ENCODE measurements at regions not wholly inside any gene's neighbourhood (a gene's known extent, or its start where the extent isn't known, plus 50 kb on each side); places are given as distances from the start of the nearest gene placed in this dataset.
A peak's percentile ranks its signal among the peaks of the same experiment; 100 is the strongest.

- DNase-seq (ENCODE audit: low read depth, low spot score) = no peak
- no peaks in the 10 kb centered on the region for H3K79me2 ChIP-seq (ENCODE audit: control insufficient read depth, insufficient read depth, low read length)
- H2AFZ ChIP-seq (ENCODE audit: control insufficient read depth, low read depth, low read length) = no peak overlapping the region
- in situ Hi-C loops (cut with MboI) (no loop called here), intact Hi-C loops (cut with micrococcal nuclease; ENCODE audit: unreplicated experiment) (no loop called here)
- H3K4me3 ChIP-seq = no peak overlapping the region
- ATAC-seq = peak; percentile 42; the same call in 2 of the 3 replicates
- no peaks in the 10 kb centered on the region for H4K20me1 ChIP-seq (ENCODE audit: control insufficient read depth, insufficient read depth)
- H3K36me3 ChIP-seq (ENCODE audit: control insufficient read depth in 2 of 2, insufficient read depth in 2 of 2, low read length in 1 of 2) = no peaks in the 10 kb centered on the region
- H3K4me2 ChIP-seq (ENCODE audit: control insufficient read depth, insufficient read depth) = no peak overlapping the region
- H3K4me1 ChIP-seq (ENCODE audit: control insufficient read depth, insufficient read depth, low read length) = no peaks in the 10 kb centered on the region
- ChIA-PET POLR2A (interaction anchor here (0.8 kb wide), 1 partner anchor 257 kb away, joined by 3 read pairs; no protein-coding TSS in a partner anchor), CTCF (no interaction called here), SMC1A (ENCODE audit: uncharacterized antibody, unreplicated experiment) (no interaction called here), RAD21 (ENCODE audit: unreplicated experiment) (no interaction called here)
- no peak overlapping the region for H3K27ac ChIP-seq (ENCODE audit: control insufficient read depth, insufficient read depth)
- TF ChIP-seq STAT1 (conservative IDR thresholded peaks at IDR 0.05) (no peak), DPF2 (IDR thresholded peaks at IDR 0.05) (no peak), ZNF384 (IDR thresholded peaks at IDR 0.05; ENCODE audit: borderline replicate concordance, low read depth, low read length) (peak; percentile 45; the same call in 1 of the 2 replicates)
- TF ChIP-seq, protein P1, sequence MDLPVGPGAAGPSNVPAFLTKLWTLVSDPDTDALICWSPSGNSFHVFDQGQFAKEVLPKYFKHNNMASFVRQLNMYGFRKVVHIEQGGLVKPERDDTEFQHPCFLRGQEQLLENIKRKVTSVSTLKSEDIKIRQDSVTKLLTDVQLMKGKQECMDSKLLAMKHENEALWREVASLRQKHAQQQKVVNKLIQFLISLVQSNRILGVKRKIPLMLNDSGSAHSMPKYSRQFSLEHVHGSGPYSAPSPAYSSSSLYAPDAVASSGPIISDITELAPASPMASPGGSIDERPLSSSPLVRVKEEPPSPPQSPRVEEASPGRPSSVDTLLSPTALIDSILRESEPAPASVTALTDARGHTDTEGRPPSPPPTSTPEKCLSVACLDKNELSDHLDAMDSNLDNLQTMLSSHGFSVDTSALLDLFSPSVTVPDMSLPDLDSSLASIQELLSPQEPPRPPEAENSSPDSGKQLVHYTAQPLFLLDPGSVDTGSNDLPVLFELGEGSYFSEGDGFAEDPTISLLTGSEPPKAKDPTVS (IDR thresholded peaks at IDR 0.05; ENCODE audit: low read depth, low read length) = no peak
- H3K9ac ChIP-seq (ENCODE audit: control insufficient read depth, insufficient read depth, low read length) = no peak overlapping the region
- BruUV-seq (replicated peaks) = no TSS peak
- 0% methylated on average over 1 of the region's 1 CpG for WGBS (ENCODE audit: insufficient coverage, insufficient replicate concordance, low lambda C conversion rate, missing lambda C conversion rate)
- FAIRE-seq = no peak
- no peaks in the 10 kb centered on the region for H3K27me3 ChIP-seq (replicated peaks in 1 of 2; ENCODE audit: control insufficient read depth in 2 of 2, insufficient read depth in 2 of 2, low read length in 1 of 2)
- H3K9me3 ChIP-seq (replicated peaks; ENCODE audit: control insufficient read depth, insufficient read depth, low read length) = no peaks in the 10 kb centered on the region
These were observed 196.4 kb upstream of the DDX53 start for GRCh38 chrX:22803353-22803752.

- no peak for ATAC-seq
- in situ Hi-C loops (cut with MboI) = no loop called here
- no peak overlapping the region for H3K27ac ChIP-seq (ENCODE audit: control insufficient read depth, insufficient read depth)
- no peaks in the 10 kb centered on the region for H3K4me1 ChIP-seq (ENCODE audit: control insufficient read depth, insufficient read depth, low read length)
- 0% methylated on average over 2 of the region's 2 CpGs for WGBS (ENCODE audit: insufficient coverage, insufficient replicate concordance, low lambda C conversion rate, missing lambda C conversion rate)
- H3K27me3 ChIP-seq (replicated peaks in 1 of 2; ENCODE audit: control insufficient read depth in 2 of 2, insufficient read depth in 2 of 2, low read length in 1 of 2) = no peaks in the 10 kb centered on the region
- POLR2A ChIA-PET = no interaction called here
- no peaks in the 10 kb centered on the region for H3K9me3 ChIP-seq (replicated peaks; ENCODE audit: control insufficient read depth, insufficient read depth, low read length)
- H3K4me2 ChIP-seq (ENCODE audit: control insufficient read depth, insufficient read depth) = no peak overlapping the region
- intact Hi-C loops (cut with micrococcal nuclease; ENCODE audit: unreplicated experiment) = no loop called here
- RAD21 ChIA-PET (ENCODE audit: unreplicated experiment) = no interaction called here
- no peaks in the 10 kb centered on the region for H3K79me2 ChIP-seq (ENCODE audit: control insufficient read depth, insufficient read depth, low read length)
- no TSS peak for BruUV-seq (replicated peaks)
- DNase-seq (ENCODE audit: low read depth, low spot score) = no peak
- no peaks in the 10 kb centered on the region for H3K36me3 ChIP-seq (ENCODE audit: control insufficient read depth in 2 of 2, insufficient read depth in 2 of 2, low read length in 1 of 2)
- CTCF ChIA-PET = no interaction called here
- no peak overlapping the region for H3K4me3 ChIP-seq
- H3K9ac ChIP-seq (ENCODE audit: control insufficient read depth, insufficient read depth, low read length) = no peak overlapping the region
- SMC1A ChIA-PET (ENCODE audit: uncharacterized antibody, unreplicated experiment) = no interaction called here
- FAIRE-seq = no peak
- H2AFZ ChIP-seq (ENCODE audit: control insufficient read depth, low read depth, low read length) = no peak overlapping the region
- H4K20me1 ChIP-seq (ENCODE audit: control insufficient read depth, insufficient read depth) = no peaks in the 10 kb centered on the region
- TF ChIP-seq SMAD1 (IDR thresholded peaks at IDR 0.05; ENCODE audit: low read depth, partially characterized antibody) (no peak), CREM (IDR thresholded peaks at IDR 0.05; ENCODE audit: low read depth) (no peak), MTA2 (IDR thresholded peaks at IDR 0.05; ENCODE audit: low read depth) (no peak), ZSCAN29 (IDR thresholded peaks at IDR 0.05) (no peak), CBFB (IDR thresholded peaks at IDR 0.05; ENCODE audit: low read depth) (no peak), KDM1A (IDR thresholded peaks at IDR 0.05; ENCODE audit: borderline replicate concordance) (no peak), TAF1 (IDR thresholded peaks at IDR 0.05; ENCODE audit: borderline replicate concordance, low read depth, low read length) (no peak), POU2F2 (IDR thresholded peaks at IDR 0.05; ENCODE audit: borderline replicate concordance, low read depth, low read length) (no peak), POLR2AphosphoS5 (IDR thresholded peaks at IDR 0.05; ENCODE audit: low read length) (no peak), SMC3 (IDR thresholded peaks at IDR 0.05; ENCODE audit: borderline replicate concordance, low read length) (no peak)
- TF ChIP-seq, protein P1 (IDR thresholded peaks at IDR 0.05; ENCODE audit: low read depth, low read length) = no peak
- TF ChIP-seq, protein P2, sequence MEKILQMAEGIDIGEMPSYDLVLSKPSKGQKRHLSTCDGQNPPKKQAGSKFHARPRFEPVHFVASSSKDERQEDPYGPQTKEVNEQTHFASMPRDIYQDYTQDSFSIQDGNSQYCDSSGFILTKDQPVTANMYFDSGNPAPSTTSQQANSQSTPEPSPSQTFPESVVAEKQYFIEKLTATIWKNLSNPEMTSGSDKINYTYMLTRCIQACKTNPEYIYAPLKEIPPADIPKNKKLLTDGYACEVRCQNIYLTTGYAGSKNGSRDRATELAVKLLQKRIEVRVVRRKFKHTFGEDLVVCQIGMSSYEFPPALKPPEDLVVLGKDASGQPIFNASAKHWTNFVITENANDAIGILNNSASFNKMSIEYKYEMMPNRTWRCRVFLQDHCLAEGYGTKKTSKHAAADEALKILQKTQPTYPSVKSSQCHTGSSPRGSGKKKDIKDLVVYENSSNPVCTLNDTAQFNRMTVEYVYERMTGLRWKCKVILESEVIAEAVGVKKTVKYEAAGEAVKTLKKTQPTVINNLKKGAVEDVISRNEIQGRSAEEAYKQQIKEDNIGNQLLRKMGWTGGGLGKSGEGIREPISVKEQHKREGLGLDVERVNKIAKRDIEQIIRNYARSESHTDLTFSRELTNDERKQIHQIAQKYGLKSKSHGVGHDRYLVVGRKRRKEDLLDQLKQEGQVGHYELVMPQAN (conservative IDR thresholded peaks at IDR 0.05) = no peak
These were observed 188.9 kb upstream of the DDX53 start for GRCh38 chrX:22810876-22811275.
